GM18907 (cell line): ENCODE measurements at regions not wholly inside any gene's neighbourhood (a gene's known extent, or its start where the extent isn't known, plus 50 kb on each side); places are given as distances from the start of the nearest gene placed in this dataset.
"Not testable (repeated sequence)": the region's sequence is repeated elsewhere in the genome, so short reads cannot be mapped to it uniquely, and the experiment has no call there.

Source experiments
- ATAC-seq: cut with Tn5 transposase; IDR thresholded peaks from one replicate; pipeline ENCODE4 v1.9.1; 2021; ENCODE audit warnings: mild to moderate bottlenecking, moderate library complexity; ENCODE audit not compliant: unreplicated experiment

DNA sequence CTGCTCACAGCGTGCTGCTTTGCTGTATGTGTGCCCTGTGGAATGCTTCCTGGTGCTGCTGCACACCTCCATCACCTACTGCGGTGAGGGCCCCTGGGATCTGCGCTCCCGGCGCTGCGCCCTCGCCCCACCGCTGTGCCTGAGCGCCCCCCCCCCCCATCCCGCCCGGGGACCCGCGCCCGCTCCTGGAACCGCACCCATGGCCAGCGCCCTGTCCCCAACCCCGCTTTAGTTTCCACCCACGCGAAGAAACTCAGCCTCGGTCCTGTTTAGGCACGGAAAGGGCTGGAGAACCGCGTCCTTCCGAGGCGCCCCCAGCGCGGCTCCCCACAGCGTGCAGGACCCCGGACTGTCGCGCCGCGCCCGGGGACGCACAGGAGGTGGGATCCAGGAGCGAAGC is 265.5 kb downstream of the POTEB3 start:
- not testable (repeated sequence) for ATAC-seq

DNA sequence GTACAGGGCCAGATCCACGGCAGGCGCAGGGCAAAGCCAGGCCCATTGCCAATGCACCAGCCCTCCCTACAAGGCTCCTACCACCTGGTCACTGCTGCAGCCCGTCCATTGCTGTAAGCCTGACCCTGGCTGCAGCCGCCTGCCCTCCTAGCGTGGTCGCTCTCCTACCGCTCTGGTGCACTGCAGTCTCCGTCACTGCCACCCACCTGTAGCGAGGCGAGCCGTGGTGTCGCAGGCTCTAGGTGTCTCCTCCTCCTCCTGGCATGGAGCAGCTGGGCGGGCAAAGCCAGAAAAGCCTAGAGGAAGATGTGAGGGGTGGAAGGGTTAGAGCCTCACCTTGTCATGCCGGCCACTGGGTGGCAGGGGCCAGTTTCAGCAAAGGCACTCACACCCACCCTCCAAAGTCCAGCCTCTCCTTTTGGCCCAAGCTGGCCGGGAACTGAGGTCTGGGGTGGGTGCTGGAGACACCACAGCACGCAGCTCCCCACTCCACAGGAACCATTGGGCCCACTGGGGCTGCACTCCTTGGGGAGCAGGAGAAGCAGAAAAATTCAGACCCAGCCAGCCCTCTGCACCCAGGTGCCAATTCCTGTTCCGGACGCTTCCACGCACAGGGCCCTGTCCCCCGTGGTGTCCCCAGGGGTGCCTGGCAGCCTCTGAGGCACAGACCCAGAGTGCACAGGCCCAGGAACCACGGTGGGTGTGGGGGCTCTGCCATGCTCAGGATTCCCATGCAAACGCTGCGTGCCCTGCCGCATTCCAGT is 285.3 kb upstream of the POTEB2 start:
- not testable (repeated sequence) for ATAC-seq

DNA sequence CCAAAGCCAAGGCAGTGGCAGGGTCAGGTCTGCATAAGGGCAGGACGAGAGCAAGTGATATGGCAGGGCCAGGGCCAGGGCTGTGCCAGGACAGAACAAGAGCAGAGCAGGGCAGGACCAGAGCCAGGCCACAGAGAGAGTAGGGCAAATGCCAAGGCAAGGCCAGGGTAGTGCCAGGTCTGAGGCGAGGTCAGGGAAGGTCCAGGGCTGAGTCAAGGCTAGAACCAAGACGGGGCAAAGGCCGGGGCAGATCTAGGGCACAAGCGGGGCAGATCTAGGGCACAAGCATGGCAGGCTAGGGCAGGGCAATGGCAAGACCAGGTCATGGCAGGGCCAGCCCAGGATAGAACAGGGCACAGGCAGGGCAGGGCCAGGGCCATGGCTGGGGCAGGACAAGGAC is 282.0 kb upstream of the POTEB2 start:
- not testable (repeated sequence) for ATAC-seq

DNA sequence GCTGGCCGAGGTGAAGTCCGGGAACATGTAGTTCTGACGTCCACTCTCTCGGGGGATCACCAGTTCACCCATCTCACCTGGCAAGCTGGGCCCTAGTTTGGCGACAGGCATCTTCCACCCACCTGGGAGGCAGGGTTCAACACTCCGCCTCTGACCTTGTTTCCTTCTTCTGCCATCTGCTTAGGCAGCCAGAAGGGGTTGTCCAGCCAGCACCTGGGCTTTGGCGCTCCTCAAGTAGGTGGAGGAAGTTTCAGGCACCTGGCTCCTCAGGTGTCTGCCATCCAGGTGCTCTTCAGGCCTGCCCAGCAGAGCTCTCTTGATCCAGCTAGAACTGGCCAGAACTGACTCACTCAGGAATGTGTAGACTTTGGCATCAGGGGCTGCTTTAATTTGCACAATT is 267.8 kb upstream of the POTEB2 start:
- not testable (repeated sequence) for ATAC-seq

DNA sequence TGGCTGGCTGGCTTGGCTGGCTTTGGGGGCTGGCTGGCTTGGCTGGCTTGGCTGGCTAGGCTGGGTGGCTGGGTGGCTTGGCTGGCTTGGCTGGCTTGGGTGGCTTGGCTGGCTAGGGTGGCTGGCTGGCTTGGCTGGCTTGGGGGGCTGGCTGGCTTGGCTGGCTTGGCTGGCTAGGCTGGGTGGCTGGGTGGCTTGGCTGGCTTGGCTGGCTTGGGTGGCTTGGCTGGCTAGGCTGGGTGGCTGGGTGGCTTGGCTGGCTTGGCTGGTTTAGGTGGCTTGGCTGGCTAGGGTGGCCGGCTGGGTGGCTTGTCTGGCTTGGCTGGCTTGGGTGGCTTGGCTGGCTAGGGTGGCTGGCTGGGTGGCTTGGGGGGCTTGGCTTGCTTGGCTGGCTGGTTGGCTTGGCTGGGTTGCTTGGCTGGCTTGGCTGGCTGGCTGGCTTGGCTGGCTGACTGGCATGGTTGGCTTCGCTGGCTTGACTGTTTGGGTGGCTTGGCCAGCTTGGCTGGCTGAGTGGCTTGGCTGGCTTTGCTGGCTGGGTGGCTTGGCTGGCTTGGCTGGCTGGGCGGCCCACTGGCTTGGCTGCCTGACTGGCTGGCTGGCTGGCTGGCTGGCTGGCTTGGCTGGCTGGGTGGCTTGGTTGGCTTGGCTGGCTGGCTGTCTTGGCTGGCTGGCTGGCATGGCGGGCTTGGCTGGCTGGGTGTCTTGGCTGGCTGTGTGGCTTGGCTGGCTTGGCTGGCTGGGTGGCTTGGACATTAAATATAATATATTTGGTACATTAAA is 246.3 kb upstream of the POTEB2 start:
- not testable (repeated sequence) for ATAC-seq

DNA sequence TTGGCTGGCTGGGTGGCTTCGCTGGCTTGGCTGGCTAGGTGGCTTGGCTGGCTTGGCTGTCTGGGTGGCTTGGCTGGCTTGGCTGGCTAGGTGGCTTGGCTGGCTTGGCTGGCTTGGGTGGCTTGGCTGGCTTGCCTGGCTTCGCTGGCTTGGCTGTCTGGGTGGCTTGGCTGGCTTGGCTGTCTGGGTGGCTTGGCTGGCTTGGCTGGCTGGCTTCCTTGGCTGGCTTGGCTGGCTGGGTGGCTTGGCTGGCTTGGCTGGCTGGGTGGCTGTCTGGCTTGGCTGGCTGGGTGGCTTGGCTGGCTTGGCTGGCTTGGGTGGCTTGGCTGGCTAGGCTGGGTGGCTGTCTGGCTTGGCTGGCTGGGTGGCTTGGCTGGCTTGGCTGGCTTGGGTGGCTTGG is 245.7 kb upstream of the POTEB2 start:
- ATAC-seq = not testable (repeated sequence)

DNA sequence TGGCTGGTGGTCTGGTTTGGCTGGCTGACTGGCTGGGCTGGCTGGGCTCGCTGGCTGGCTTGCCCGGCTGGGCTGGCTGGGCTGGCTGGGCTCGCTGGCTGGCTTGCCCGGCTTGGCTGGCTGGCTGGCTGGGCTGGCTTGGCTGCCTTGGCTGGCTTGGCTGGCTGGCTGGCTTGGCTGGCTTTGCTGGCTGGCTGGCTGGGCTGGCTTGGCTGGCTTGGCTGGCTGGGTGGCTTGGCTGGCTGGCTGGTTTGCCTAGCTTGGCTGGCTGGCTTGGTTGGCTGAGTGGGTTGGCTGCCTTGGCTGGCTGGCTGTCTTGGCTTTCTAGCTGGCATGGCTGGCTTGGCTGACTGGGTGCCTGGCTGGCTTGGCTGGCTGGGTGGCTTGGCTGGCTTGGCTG is 245.1 kb upstream of the POTEB2 start:
- not testable (repeated sequence) for ATAC-seq

DNA sequence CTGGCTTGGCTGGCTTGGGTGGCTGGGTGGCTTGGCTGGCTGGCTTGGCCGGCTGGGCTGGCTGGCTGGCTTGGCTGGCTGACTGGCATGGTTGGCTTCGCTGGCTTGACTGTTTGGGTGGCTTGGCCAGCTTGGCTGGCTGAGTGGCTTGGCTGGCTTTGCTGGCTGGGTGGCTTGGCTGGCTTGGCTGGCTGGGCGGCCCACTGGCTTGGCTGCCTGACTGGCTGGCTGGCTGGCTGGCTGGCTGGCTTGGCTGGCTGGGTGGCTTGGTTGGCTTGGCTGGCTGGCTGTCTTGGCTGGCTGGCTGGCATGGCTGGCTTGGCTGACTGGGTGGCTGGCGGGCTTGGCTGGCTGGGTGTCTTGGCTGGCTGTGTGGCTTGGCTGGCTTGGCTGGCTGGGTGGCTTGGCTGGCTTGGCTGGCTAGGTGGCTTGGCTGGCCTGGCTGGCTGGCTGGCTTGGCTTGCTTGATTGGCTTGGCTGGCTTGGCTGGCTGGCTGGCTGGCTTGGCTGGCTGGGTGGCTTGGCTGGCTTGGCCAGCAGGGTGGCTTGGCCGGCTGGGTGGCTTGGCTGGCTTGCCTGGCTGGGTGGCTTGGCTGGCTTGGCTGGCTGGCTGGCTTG is 244.2 kb upstream of the POTEB2 start:
- not testable (repeated sequence) for ATAC-seq

DNA sequence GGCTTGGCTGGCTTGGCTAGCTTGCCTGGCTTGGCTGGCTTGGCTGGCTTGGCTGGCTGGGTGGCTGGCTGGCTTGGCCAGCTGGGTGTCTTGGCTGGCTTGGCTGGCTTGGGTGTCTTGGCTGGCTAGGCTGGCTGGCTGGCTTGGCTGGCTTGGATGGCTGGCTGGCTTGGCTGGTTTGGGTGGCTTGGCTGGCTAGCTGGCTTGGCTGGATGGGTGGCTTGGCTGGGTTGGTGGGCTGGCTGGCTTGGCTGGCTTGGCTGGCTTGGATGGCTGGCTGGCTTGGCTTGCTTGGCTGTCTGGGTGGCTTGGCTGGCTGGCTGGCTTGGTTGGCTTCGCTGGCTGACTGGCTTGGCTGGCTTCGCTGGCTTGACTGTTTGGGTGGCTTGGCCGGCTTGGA is 242.3 kb upstream of the POTEB2 start:
- not testable (repeated sequence) for ATAC-seq

DNA sequence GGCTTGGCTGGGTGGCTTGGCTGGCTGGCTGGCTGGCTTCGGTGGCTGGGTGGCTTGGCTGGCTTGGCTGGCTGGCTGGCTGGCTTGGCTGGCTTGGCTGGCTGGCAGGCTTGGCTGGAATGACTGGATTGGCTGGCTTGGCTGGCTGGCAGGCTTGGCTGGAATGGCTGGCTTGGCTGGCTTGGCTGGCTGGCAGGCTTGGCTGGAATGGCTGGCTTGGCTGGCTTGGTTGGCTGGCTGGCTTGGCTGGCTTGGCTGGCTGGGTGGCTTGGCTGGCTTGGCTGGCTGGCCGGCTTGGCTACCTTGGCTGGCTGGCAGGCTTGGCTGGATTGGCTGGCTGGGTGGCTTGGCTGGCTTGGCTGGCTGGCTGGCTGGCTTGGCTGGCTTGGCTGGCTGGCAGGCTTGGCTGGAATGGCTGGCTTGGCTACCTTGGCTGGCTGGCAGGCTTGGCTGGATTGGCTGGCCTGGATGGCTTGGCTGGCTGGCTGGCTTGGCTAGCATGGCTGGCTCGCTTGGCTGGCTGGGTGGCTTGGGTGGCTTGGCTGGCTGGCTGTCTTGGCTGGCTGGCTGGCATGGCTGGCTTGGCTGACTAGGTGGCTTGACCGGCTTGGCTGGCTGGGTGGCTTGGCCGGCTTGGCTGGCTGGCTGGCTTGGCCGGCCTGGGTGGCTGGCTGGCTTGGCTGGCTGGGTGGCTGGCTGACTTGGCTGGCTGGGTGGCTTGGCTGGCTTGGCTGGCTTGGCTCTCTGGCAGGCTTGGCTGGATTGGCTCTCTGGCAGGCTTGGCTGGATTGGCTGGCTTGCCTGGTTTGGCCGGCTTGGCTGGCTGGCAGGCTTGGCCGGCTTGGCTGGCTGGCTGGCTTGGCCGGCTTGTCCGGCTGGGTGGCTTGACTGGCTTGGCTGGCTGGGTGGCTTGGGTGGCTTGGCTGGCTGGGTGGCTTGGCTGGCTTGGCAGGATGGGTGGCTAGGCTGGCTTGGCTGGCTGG is 241.6 kb upstream of the POTEB2 start:
- ATAC-seq = not testable (repeated sequence)

DNA sequence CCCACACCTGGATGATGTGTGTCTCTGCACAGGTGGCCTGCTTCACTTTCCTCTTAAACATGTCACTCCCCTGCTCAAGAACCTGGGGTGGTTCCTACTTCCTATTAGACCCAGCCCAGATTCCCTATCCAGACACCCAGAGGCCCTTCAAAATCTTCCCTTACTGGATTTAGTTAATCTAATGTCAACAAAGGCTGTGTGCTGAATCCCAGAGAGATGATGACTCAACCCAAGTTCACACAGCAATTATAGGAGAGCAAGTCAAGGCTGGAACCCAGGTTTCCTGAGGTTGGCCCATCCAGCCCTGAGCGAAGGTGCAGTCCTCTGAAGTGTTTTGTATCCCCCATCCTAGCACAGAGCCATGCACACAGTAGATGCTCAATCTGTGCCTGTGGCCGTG is 230.5 kb upstream of the POTEB2 start:
- ATAC-seq = not testable (repeated sequence)

DNA sequence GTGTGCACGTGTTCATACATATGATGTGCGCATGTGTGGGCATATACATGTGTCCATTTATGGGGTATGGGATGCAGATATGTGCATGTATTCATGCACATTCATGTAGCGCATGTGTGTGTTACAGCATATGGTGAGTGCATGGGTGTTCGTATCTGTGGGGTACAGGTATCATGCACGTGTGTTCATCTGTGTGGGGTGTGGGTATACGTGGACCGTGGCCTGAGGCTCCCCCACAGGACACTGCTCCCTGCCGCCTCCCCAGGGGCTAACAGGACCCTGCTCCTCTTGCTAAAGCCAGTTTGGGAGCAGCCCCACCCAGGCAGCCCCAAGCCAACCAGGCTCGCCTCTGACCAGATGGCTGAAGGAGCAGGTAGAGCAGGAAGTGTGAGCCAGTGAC is 213.4 kb upstream of the POTEB2 start:
- ATAC-seq = not testable (repeated sequence)

DNA sequence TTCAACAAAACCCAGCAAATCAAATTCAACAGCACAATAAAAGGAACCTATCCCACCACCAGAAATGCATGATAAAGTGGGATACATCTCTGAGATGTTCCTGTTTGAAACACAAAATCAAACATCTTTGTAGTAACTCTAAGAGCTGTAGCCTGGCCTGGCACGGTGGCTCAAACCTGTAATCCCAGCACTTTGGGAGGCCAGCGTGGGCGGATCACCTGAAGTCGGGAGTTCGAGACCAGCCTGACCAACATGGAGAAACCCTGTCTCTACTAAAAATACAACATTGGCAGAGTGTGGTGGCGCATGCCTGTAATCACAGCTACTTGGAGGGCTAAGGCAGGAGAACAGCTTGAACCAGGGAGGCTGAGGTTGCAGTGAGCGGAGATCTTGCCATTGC is 202.8 kb upstream of the POTEB2 start:
- ATAC-seq = not testable (repeated sequence)

DNA sequence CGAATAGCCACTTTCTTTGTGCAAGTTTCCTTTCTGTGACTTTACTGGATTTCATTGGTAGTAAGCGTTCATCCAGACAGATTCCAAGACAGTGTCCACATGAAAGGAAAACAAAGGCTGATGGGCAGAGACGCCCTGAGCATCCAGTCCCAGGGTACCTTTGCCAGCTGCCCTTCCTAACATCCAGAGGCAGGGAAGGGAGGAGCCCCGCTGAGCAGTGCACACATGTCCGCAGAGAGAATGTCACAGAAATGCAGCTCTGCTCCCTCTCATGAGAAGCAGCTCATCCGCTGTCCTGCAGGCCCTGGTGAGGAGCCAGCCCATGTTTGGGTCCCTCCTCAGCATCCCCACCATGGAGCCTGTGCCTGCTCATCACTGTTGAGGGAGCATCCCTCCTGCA is 197.4 kb upstream of the POTEB2 start:
- not testable (repeated sequence) for ATAC-seq

DNA sequence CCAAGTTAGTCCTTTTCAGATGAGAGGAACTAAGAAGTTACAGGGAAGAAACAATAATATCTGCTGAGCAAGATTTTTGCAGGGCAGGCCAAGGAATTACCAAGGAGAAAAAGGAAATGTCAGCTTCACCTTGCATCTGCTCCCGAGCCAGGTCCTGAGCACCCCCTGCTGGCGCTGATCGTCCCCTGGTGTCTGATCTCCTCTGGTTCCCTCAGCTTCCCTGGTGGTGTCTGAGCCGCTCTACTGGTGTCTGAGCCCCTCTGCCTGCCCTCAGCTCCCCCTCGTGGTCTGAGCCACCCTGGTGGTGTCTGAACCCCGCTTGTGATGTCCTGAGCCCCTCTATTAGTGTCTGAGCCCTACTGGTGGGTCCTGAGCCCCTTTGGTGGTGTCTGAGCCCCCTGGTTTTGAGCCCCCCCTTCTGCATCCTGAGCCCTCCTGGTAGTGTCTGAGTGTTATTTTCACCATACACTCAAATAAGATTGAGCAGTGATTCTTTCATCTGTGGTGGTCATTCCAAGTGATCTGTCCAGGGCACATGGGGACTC is 196.6 kb upstream of the POTEB2 start:
- ATAC-seq = not testable (repeated sequence)

DNA sequence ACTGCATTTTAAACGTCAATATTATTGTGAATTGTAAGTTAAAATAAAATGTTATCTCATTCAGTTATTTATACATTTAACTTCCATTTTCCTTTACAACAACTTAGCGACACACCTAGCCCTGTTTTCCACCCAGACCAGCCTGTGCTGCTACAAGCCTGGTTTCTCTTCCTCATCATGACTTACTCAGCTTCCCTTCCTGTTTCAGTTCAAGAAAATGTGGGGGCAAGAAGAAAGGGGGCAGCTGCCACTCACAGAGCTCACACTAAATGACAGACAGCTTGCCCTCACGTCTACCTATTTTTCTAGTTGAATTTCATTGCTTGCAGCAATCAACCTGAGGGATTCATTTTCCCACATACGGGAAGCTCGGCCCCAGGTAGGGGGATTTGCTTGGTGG is 185.8 kb upstream of the POTEB2 start:
- ATAC-seq = not testable (repeated sequence)

DNA sequence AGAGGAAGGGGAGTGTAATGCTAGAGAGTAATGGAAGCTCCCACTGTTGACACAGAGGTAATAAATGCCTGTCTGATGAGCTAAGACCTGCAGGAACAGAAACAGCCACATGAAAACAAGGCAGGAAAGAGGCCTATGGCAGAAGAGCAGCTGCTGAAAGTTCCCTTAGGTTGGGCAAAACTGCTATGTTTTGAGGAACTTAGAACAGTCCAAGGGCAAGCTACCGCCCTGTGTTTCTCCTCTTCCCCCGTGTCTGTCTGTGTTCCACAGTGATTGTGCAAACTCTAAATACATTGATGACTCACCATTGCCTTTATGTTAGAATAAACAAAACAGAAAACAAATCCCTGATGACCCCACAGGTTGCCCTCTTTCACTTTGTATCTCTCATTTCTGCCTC is 165.6 kb upstream of the POTEB2 start:
- not testable (repeated sequence) for ATAC-seq

DNA sequence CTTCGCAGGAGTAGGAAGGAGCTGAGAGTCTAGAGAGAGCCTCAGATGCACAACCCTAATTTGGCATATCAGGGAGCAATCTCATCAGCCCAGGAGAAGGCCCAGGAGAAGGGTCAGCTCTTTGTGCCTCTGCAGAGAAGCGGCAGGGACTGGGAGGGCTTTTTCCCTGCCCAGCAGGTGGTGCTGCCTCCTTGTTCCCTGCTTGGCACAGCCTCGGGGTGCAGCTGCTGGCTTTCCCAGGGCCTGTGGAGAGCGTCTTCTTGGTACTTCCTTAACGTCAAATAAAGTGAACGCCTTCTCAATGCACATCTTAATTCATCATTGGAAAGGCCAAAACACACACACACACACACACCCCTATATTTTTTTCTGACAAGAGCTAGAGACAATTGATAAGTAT is 162.9 kb upstream of the POTEB2 start:
- ATAC-seq = not testable (repeated sequence)

DNA sequence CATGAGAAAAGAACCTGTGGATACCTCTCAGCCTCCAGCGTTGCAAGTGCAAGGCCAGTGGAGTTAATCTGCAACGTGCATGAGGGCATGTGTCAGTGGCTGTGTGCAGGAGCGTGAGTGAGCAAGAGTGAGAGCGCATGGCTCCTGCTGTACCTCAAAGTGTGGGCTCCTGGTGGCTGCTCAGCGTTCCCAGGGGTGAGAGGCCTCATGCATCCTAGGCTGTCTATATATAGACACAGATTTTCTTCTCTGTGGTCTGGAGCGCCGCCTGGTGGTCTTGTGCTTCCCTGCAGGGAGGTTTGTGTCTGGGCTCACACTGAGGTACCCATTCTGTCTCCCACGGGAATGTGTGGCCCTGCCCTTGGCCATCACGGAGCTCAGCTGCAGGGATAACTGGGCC is 161.8 kb upstream of the POTEB2 start:
- ATAC-seq = not testable (repeated sequence)

DNA sequence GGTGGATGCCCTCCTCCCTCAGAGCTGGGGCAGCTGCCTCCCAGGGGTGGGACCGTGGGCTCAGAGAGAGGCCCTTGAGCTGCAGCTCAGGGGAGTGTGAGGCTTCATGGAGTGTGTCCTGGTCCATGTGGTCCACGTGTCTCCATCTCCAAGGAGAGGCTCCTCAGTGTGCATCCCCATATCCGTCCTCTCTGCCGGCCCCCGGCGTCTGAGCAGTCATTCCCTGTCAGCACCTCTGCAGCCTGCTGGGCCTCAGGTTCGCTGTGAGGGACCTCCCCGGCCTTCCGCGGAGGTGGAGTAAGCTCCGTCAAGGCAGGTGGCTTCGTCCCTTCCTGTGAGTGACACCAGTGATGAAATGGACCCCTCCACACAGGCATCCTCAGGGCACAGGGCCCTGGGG is 160.7 kb upstream of the POTEB2 start:
- not testable (repeated sequence) for ATAC-seq
